ENCODE measurements at regions not wholly inside any gene's neighbourhood (a gene's known extent, or its start where the extent isn't known, plus 50 kb on each side); places are given as distances from the start of the nearest gene placed in this dataset.

DNA sequence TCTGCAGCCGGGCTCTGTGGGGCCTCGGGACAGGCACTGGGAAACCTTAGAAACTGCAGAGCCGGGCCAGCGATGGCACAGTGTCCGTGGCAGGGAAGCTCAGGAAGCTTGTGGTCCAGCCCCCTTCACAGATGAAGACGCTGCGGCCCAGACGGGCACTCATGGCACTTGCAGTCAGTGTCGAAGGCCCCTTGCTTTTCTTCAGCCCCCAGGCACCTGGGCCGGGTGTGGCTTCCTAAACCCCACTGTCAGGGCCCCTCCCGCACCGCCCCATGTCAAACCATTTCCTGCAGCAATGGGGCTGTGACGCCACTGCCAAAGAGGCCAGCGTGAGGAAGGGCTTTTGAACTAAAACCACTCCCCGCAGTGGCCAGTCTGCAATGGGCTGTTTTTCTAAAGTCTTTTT lies 164.0 kb downstream of the LAT start:
- TF ChIP-seq, protein P1, sequence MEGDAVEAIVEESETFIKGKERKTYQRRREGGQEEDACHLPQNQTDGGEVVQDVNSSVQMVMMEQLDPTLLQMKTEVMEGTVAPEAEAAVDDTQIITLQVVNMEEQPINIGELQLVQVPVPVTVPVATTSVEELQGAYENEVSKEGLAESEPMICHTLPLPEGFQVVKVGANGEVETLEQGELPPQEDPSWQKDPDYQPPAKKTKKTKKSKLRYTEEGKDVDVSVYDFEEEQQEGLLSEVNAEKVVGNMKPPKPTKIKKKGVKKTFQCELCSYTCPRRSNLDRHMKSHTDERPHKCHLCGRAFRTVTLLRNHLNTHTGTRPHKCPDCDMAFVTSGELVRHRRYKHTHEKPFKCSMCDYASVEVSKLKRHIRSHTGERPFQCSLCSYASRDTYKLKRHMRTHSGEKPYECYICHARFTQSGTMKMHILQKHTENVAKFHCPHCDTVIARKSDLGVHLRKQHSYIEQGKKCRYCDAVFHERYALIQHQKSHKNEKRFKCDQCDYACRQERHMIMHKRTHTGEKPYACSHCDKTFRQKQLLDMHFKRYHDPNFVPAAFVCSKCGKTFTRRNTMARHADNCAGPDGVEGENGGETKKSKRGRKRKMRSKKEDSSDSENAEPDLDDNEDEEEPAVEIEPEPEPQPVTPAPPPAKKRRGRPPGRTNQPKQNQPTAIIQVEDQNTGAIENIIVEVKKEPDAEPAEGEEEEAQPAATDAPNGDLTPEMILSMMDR (conservative IDR thresholded peaks at IDR 0.05; ENCODE audit: low read depth, low read length) = no peak
- TF ChIP-seq, protein P2, sequence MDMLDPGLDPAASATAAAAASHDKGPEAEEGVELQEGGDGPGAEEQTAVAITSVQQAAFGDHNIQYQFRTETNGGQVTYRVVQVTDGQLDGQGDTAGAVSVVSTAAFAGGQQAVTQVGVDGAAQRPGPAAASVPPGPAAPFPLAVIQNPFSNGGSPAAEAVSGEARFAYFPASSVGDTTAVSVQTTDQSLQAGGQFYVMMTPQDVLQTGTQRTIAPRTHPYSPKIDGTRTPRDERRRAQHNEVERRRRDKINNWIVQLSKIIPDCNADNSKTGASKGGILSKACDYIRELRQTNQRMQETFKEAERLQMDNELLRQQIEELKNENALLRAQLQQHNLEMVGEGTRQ (IDR thresholded peaks at IDR 0.05; ENCODE audit: low read depth, low read length) = no peak
- TF ChIP-seq CEBPB (IDR thresholded peaks at IDR 0.05; ENCODE audit: low read depth, low read length) (no peak), MXI1 (IDR thresholded peaks at IDR 0.05; ENCODE audit: borderline replicate concordance, low read depth, low read length) (no peak), MAZ (IDR thresholded peaks at IDR 0.05; ENCODE audit: borderline replicate concordance, low read depth, low read length) (no peak), SMC3 (IDR thresholded peaks at IDR 0.05; ENCODE audit: low read depth, low read length) (no peak), BHLHE40 (IDR thresholded peaks at IDR 0.05; ENCODE audit: low read depth, low read length) (no peak), NFE2L2 (IDR thresholded peaks at IDR 0.05; ENCODE audit: low read depth, low read length) (no peak), FOS (IDR thresholded peaks at IDR 0.05; ENCODE audit: low read depth, low read length) (no peak), RFX5 (IDR thresholded peaks at IDR 0.05; ENCODE audit: low read depth, low read length) (no peak), RCOR1 (IDR thresholded peaks at IDR 0.05; ENCODE audit: insufficient replicate concordance, low read length) (no peak)
- TF ChIP-seq, protein P3, sequence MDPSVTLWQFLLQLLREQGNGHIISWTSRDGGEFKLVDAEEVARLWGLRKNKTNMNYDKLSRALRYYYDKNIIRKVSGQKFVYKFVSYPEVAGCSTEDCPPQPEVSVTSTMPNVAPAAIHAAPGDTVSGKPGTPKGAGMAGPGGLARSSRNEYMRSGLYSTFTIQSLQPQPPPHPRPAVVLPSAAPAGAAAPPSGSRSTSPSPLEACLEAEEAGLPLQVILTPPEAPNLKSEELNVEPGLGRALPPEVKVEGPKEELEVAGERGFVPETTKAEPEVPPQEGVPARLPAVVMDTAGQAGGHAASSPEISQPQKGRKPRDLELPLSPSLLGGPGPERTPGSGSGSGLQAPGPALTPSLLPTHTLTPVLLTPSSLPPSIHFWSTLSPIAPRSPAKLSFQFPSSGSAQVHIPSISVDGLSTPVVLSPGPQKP (IDR thresholded peaks at IDR 0.05; ENCODE audit: borderline replicate concordance, low read depth, low read length) = no peak
- no peak overlapping the region for H3K27ac ChIP-seq (ENCODE audit: insufficient read depth, low read length)
- H4K5ac ChIP-seq (ENCODE audit: low read depth, low read length) = no peak overlapping the region
- intact Hi-C loops (cut with micrococcal nuclease) = no loop called here
- no peak overlapping the region for H3K14ac ChIP-seq (replicated peaks; ENCODE audit: low read depth, low read length)
- no TSS peak for BruUV-seq (replicated peaks)
- H3K9ac ChIP-seq (ENCODE audit: low read depth, low read length) = no peak overlapping the region
- no peak overlapping the region for H3K4ac ChIP-seq (ENCODE audit: low read depth, low read length)
- H2AK5ac ChIP-seq (ENCODE audit: low read depth, low read length) = no peak overlapping the region
- H3K4me3 ChIP-seq (ENCODE audit: insufficient read depth, low read depth, low read length) = no peak overlapping the region
- no peaks in the 10 kb centered on the region; the same call in 1 of the 2 replicates for H3K36me3 ChIP-seq (ENCODE audit: control insufficient read depth, insufficient read depth, low read length)
- no peak overlapping the region for H4K91ac ChIP-seq (ENCODE audit: insufficient read depth, low read depth, low read length)
- DNase-seq (no peak), ATAC-seq (ENCODE audit: low read depth) (no peak)
- no peak overlapping the region for H2BK15ac ChIP-seq (ENCODE audit: low read depth, low read length)
- H3K9me3 ChIP-seq (ENCODE audit: control insufficient read depth, insufficient read depth, low read length) = no peaks in the 10 kb centered on the region
- H3K56ac ChIP-seq (ENCODE audit: extremely low read depth, insufficient read depth, low read length) = no peak overlapping the region
- POLR2A ChIA-PET (ENCODE audit: unreplicated experiment) = no interaction called here
- H3K4me1 ChIP-seq (ENCODE audit: control insufficient read depth, insufficient read depth, low read length) = peaks cover 2% of the 10 kb centered on the region; the same call in 1 of the 2 replicates
- in situ Hi-C loops (cut with MboI; ENCODE audit: low sequenced_read_pairs) = no loop called here
- H4K20me1 ChIP-seq (ENCODE audit: insufficient read depth, low read length) = no peaks in the 10 kb centered on the region
- no peak overlapping the region for H2BK20ac ChIP-seq (ENCODE audit: low read depth, low read length)
- dilution Hi-C loops (cut with HindIII; ENCODE audit: low sequenced_read_pairs, unreplicated experiment) = no loop called here
- H4K8ac ChIP-seq (ENCODE audit: low read depth in 2 of 2, low read length in 2 of 2) = no peak overlapping the region
- no peak overlapping the region for H2AFZ ChIP-seq (replicated peaks; ENCODE audit: low read length, poor library complexity)
- H2BK5ac ChIP-seq (ENCODE audit: low read depth, low read length, poor library complexity, severe bottlenecking) = no peak overlapping the region
- H3K4me2 ChIP-seq (ENCODE audit: low read depth, low read length) = no peak overlapping the region
- H3K27me3 ChIP-seq (ENCODE audit: control insufficient read depth, insufficient read depth, low read length) = no peaks in the 10 kb centered on the region; the same call in 1 of the 2 replicates
- no peak overlapping the region for H3K23ac ChIP-seq (ENCODE audit: low read depth, low read length)
- no peak overlapping the region for H2AK9ac ChIP-seq (replicated peaks; ENCODE audit: low read depth, low read length, poor library complexity)
- 81% methylated on average over 6 of the region's 15 CpGs; no CpG with 5 or more reads in 1 of the 2 experiments for WGBS, 2 experiments (ENCODE audit: extremely low coverage in 2 of 2, insufficient read length in 1 of 2)
- H3K18ac ChIP-seq (ENCODE audit: low read depth, low read length) = no peak overlapping the region
- H3K9me1 ChIP-seq (ENCODE audit: insufficient read depth, low read length) = no peaks in the 10 kb centered on the region
- CTCF ChIA-PET = no interaction called here
- H3K79me1 ChIP-seq (ENCODE audit: low read depth in 1 of 2, low read length in 2 of 2) = no peaks in the 10 kb centered on the region
- H2BK120ac ChIP-seq (ENCODE audit: low read depth, low read length) = no peak overlapping the region

Measured in IMR-90 (cell line).